Vagina (tissue), 2 donors: ENCODE measurements at regions not wholly inside any gene's neighbourhood (a gene's known extent, or its start where the extent isn't known, plus 50 kb on each side); places are given as distances from the start of the nearest gene placed in this dataset.

ENCODE experiments used
- DNase-seq, 2 donors: peaks; one replicate each; pipeline ENCODE4 v3.0.0-alpha.2; 2017; ENCODE audit errors: extremely low spot score in 2 of 2
- H3K27ac ChIP-seq: fragments of 200-600 bp; sonication (generic); one replicate; pipeline ENCODE4 v1.5.1; 2019
- H3K27me3 ChIP-seq: fragments of 200-600 bp; sonication (generic); one replicate; pipeline ENCODE4 v1.5.1; 2019
- H3K36me3 ChIP-seq, 2 donors: fragments of 200-600 bp; sonication (generic); one replicate each; pipeline ENCODE4 v1.5.1; 2017 to 2019
- H3K4me1 ChIP-seq: fragments of 200-600 bp; sonication (generic); one replicate; pipeline ENCODE4 v1.5.1; 2019
- H3K4me3 ChIP-seq, 2 donors: fragments of 200-600 bp; sonication (generic); 1 replicate in 1 of 2; 2 replicates in 1 of 2; pipeline ENCODE4 v1.5.1; 2016 to 2019
- H3K9me3 ChIP-seq: fragments of 200-600 bp; sonication (generic); one replicate; pipeline ENCODE4 v1.5.1; 2019
- POLR2A ChIP-seq, 2 donors: fragments of 450-650 bp; IDR thresholded peaks; one replicate each; pipeline ENCODE4 v1.6.1; 2017; ENCODE audit warnings: antibody characterized with exemption in 2 of 2, mild to moderate bottlenecking in 2 of 2, moderate library complexity in 2 of 2
- POLR2AphosphoS5 ChIP-seq, 2 donors: sonication (generic); formaldehyde crosslinking; IDR thresholded peaks; one replicate each; pipeline ENCODE4 v1.9.0; 2017; ENCODE audit warnings: antibody characterized with exemption in 2 of 2, mild to moderate bottlenecking in 2 of 2, low read depth in 1 of 2; ENCODE audit not compliant: insufficient read depth in 1 of 2
- intact Hi-C: fragments of 100-400 bp; cut with DNase I; formaldehyde crosslinking; loops from one replicate; pipeline ENCODE4 v1.15.1; 2023
- TF ChIP-seq, protein P1 (sequence below), 3 experiments: fragments of 450-650 bp in 2 of 3; fragments of 200-600 bp in 1 of 3; sonication (generic) in 1 of 3; IDR thresholded peaks; one replicate each; pipeline ENCODE4 v1.5.1; 2017 to 2019; ENCODE audit warnings: antibody characterized with exemption in 3 of 3, mild to moderate bottlenecking in 2 of 3, moderate library complexity in 2 of 3

DNA sequence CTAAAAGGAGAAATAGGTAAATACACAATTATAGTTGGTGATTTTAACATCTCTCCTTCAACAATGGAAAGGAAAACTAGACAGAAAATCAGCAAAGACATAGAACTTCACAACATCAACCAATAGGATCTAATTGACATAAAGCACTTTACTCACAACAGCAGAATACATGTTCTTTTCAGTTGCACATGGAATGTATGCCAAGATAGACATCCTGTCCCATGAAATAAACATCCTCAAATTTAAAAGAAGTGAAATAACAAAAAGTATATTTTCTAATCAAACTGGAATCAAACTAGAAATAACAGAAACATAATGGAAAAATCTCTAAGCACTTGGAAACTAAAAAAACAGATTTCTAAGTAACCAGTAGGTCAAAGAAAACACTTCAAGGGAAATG, 296.2 kb upstream of the RGS6 start:
- Histone ChIP-seq H3K27me3 (no peaks in the 10 kb centered on the region), H3K4me1 (no peaks in the 10 kb centered on the region), H3K27ac (no peak overlapping the region), H3K9me3 (no peaks in the 10 kb centered on the region), H3K4me3 (no peak overlapping the region), H3K36me3 (no peaks in the 10 kb centered on the region)
- DNase-seq: no peak
- TF ChIP-seq POLR2A (IDR thresholded peaks at IDR 0.05) (no peak), POLR2AphosphoS5 (IDR thresholded peaks at IDR 0.05; ENCODE audit: insufficient read depth in 1 of 2, low read depth in 1 of 2) (no peak)
- TF ChIP-seq, protein P1, sequence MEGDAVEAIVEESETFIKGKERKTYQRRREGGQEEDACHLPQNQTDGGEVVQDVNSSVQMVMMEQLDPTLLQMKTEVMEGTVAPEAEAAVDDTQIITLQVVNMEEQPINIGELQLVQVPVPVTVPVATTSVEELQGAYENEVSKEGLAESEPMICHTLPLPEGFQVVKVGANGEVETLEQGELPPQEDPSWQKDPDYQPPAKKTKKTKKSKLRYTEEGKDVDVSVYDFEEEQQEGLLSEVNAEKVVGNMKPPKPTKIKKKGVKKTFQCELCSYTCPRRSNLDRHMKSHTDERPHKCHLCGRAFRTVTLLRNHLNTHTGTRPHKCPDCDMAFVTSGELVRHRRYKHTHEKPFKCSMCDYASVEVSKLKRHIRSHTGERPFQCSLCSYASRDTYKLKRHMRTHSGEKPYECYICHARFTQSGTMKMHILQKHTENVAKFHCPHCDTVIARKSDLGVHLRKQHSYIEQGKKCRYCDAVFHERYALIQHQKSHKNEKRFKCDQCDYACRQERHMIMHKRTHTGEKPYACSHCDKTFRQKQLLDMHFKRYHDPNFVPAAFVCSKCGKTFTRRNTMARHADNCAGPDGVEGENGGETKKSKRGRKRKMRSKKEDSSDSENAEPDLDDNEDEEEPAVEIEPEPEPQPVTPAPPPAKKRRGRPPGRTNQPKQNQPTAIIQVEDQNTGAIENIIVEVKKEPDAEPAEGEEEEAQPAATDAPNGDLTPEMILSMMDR (IDR thresholded peaks at IDR 0.05): no peak
- intact Hi-C loops: no loop called here

DNA sequence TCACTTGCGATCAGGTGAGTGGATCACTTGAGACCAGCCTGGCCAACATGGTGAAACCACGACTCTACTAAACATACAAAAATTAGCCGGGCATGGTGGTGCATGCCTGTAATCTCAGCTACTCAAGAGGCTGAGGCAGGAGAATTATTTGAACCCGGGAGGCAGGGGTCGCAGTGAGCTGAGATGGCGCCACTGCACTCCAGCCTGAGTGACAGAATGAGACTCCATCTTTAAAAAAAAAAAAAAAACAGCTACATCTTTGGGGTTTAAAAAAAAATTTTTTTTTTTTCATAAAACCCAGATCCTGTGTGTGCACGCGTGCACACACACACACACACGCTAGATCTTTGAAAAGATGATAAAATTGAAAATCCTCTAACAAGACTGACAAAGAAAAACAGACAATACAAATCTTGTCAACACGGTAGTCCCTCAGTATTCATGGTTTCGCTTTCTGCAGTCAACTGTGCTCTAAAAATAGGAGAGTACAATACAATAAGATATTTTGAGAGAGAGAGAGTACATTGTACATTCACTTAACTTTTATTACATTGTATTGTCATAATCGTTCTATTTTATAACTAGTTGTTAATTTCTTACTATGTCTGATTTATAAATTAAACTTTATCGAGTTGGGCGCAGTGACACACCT, 295.3 kb upstream of the RGS6 start:
- Histone ChIP-seq H3K9me3 (no peaks in the 10 kb centered on the region), H3K4me3 (no peak overlapping the region), H3K4me1 (no peaks in the 10 kb centered on the region), H3K27me3 (no peaks in the 10 kb centered on the region), H3K27ac (no peak overlapping the region), H3K36me3 (no peaks in the 10 kb centered on the region)
- TF ChIP-seq, protein P1 (IDR thresholded peaks at IDR 0.05): no peak
- TF ChIP-seq POLR2A (IDR thresholded peaks at IDR 0.05) (no peak), POLR2AphosphoS5 (IDR thresholded peaks at IDR 0.05; ENCODE audit: insufficient read depth in 1 of 2, low read depth in 1 of 2) (no peak)
- DNase-seq: no peak
- intact Hi-C loops: no loop called here

DNA sequence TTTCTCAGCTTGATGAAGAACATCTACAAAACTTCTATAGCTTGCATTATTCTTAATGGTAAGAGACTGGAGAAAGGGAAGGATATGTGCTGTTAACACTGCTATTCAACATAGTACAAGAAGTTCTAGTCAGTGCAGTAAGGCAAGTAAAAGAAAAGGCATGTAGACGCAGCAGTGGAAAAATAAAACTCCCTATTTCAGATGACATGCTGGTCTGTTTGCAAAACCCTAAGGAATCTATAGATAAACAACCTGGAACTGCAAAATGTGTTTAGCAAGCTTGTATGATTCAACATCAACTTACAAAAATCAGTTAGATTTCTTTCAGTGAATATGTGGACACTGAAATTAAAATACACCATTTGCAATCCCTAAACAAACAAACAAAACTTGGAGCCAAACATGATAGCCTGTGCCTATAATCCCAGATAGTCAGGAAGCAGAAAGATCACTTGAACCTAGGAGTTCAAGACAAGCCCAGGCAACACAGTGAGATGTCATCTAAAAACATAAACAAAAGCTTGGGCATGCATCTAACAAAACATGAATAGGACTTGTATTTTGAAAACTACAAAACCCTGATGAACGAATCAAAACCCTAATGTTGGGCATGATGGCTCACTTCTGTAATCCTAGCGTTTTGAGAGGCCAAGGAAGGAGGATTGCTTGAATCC, 293.6 kb upstream of the RGS6 start:
- DNase-seq: no peak
- H3K4me1 ChIP-seq: no peaks in the 10 kb centered on the region
- no peaks in the 10 kb centered on the region for H3K9me3 ChIP-seq
- no peak overlapping the region for H3K4me3 ChIP-seq
- no peaks in the 10 kb centered on the region for H3K27me3 ChIP-seq
- H3K36me3 ChIP-seq: no peaks in the 10 kb centered on the region
- intact Hi-C loops: no loop called here
- no peak for TF ChIP-seq POLR2A (IDR thresholded peaks at IDR 0.05)
- TF ChIP-seq, protein P1 (IDR thresholded peaks at IDR 0.05): no peak
- TF ChIP-seq POLR2AphosphoS5 (IDR thresholded peaks at IDR 0.05; ENCODE audit: insufficient read depth in 1 of 2, low read depth in 1 of 2): no peak
- H3K27ac ChIP-seq: no peak overlapping the region

- TF ChIP-seq POLR2AphosphoS5 (IDR thresholded peaks at IDR 0.05; ENCODE audit: insufficient read depth in 1 of 2, low read depth in 1 of 2) (no peak), POLR2A (IDR thresholded peaks at IDR 0.05) (no peak)
- TF ChIP-seq, protein P1 (IDR thresholded peaks at IDR 0.05): no peak
- no peak overlapping the region for H3K27ac ChIP-seq
- H3K4me1 ChIP-seq: no peaks in the 10 kb centered on the region
- no peaks in the 10 kb centered on the region for H3K27me3 ChIP-seq
- no peak for DNase-seq
- H3K4me3 ChIP-seq: no peak overlapping the region
- intact Hi-C loops: no loop called here
- H3K9me3 ChIP-seq: no peaks in the 10 kb centered on the region
- H3K36me3 ChIP-seq: no peaks in the 10 kb centered on the region
These were observed 289.5 kb upstream of the RGS6 start for GRCh38 chr14:71642715-71643114.

DNA sequence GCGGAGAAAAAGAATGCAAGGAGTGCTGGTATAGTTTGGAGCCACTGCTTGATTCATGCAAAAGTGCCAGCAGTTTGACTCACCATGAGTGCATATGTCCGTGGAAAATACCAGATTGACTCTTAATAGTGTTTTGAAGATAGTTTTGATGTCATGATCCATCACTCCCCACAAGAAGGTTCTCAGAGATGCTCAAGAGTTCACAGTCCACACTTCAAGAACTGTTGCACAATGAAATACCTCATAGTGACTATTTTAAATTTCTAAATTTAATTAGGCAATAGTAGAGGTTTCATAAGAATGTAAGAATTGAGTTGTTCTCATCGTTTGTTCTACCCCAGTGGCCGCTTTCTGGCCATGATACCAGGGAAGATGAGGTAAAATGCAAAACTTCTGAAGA, 286.6 kb upstream of the RGS6 start:
- no peak for DNase-seq
- intact Hi-C loops: no loop called here
- no peak for TF ChIP-seq POLR2AphosphoS5 (IDR thresholded peaks at IDR 0.05; ENCODE audit: insufficient read depth in 1 of 2, low read depth in 1 of 2)
- TF ChIP-seq POLR2A (IDR thresholded peaks at IDR 0.05): no peak
- TF ChIP-seq, protein P1 (IDR thresholded peaks at IDR 0.05): no peak

More for the DNA sequence above, 286.6 kb upstream of the RGS6 start:
- Histone ChIP-seq H3K27me3 (no peaks in the 10 kb centered on the region), H3K9me3 (no peaks in the 10 kb centered on the region), H3K36me3 (no peaks in the 10 kb centered on the region), H3K4me1 (no peaks in the 10 kb centered on the region), H3K27ac (no peak overlapping the region), H3K4me3 (no peak overlapping the region)
